ENCODE measurements at regions not wholly inside any gene's neighbourhood (a gene's known extent, or its start where the extent isn't known, plus 50 kb on each side); places are given as distances from the start of the nearest gene placed in this dataset.

- H2AFZ ChIP-seq (ENCODE audit: low read length): no peak overlapping the region
- TF ChIP-seq CTCF (conservative IDR thresholded peaks at IDR 0.05; ENCODE audit: low read length): no peak
- no peak for TF ChIP-seq EZH2phosphoT487 (IDR thresholded peaks at IDR 0.05; ENCODE audit: borderline replicate concordance, low read depth, low read length)
- CTCF ChIA-PET (ENCODE audit: unreplicated experiment): interaction anchor here (0.6 kb wide), 2 partner anchors 49 to 207 kb away, joined by 3 to 12 read pairs; no protein-coding TSS in a partner anchor
These were observed 96.6 kb downstream of the ADRA2C start for GRCh38 chr4:3862640-3863420.

GRCh38 chr4:3863841-3864741, 97.9 kb downstream of the ADRA2C start:
- Histone ChIP-seq H2AFZ (ENCODE audit: low read length) (no peak overlapping the region), H3K4me2 (ENCODE audit: low read length) (no peak overlapping the region), H3K4me1 (ENCODE audit: insufficient read depth, low read length, poor library complexity, severe bottlenecking) (no peaks in the 10 kb centered on the region), H3K79me2 (ENCODE audit: insufficient read depth, low read depth, low read length) (no peaks in the 10 kb centered on the region), H3K9me2 (ENCODE audit: insufficient read depth, low read length) (no peaks in the 10 kb centered on the region), H3K4me3 (ENCODE audit: low read depth, low read length, poor library complexity, severe bottlenecking) (no peak overlapping the region), H4K20me1 (ENCODE audit: insufficient read depth, low read length) (no peaks in the 10 kb centered on the region), H3K36me3 (ENCODE audit: insufficient read depth, low read length) (no peaks in the 10 kb centered on the region), H3K9me3 (ENCODE audit: low read length) (no peaks in the 10 kb centered on the region), H3K27ac (ENCODE audit: low read depth, low read length, poor library complexity, severe bottlenecking) (no peak overlapping the region)
- intact Hi-C loops (cut with micrococcal nuclease; ENCODE audit: unreplicated experiment): no loop called here
- POLR2A ChIA-PET: no interaction called here
- TF ChIP-seq EZH2phosphoT487 (IDR thresholded peaks at IDR 0.05; ENCODE audit: borderline replicate concordance, low read depth, low read length) (no peak), CTCF (conservative IDR thresholded peaks at IDR 0.05; ENCODE audit: low read length) (no peak)
- BruUV-seq (replicated peaks): no TSS peak
- no peak for DNase-seq (ENCODE audit: low spot score)
- CTCF ChIA-PET (ENCODE audit: unreplicated experiment): no interaction called here

More at GRCh38 chr4:3862640-3863420, 96.6 kb downstream of the ADRA2C start:
- BruUV-seq (replicated peaks): no TSS peak
- no peaks in the 10 kb centered on the region for H4K20me1 ChIP-seq (ENCODE audit: insufficient read depth, low read length)
- POLR2A ChIA-PET: no interaction called here
- no peaks in the 10 kb centered on the region for H3K9me2 ChIP-seq (ENCODE audit: insufficient read depth, low read length)
- no peak overlapping the region for H3K4me2 ChIP-seq (ENCODE audit: low read length)
- H3K36me3 ChIP-seq (ENCODE audit: insufficient read depth, low read length): no peaks in the 10 kb centered on the region
- H3K4me1 ChIP-seq (ENCODE audit: insufficient read depth, low read length, poor library complexity, severe bottlenecking): no peaks in the 10 kb centered on the region
- intact Hi-C loops (cut with micrococcal nuclease; ENCODE audit: unreplicated experiment): no loop called here
- H3K4me3 ChIP-seq (ENCODE audit: low read depth, low read length, poor library complexity, severe bottlenecking): no peak overlapping the region
- no peaks in the 10 kb centered on the region for H3K79me2 ChIP-seq (ENCODE audit: insufficient read depth, low read depth, low read length)
- no peak for DNase-seq (ENCODE audit: low spot score)
- H3K27ac ChIP-seq (ENCODE audit: low read depth, low read length, poor library complexity, severe bottlenecking): no peak overlapping the region
- H3K9me3 ChIP-seq (ENCODE audit: low read length): no peaks in the 10 kb centered on the region

All from OCI-LY7 (cell line).